ENCODE measurements at regions not wholly inside any gene's neighbourhood (a gene's known extent, or its start where the extent isn't known, plus 50 kb on each side); places are given as distances from the start of the nearest gene placed in this dataset.

GRCh38 chr18:34956663-34957062 is 84.5 kb upstream of the MAPRE2 start:
- TF ChIP-seq CTCF (IDR thresholded peaks at IDR 0.05; ENCODE audit: low read depth, low read length) = no peak
- Histone ChIP-seq H3K27me3 (ENCODE audit: insufficient read depth, low read depth, severe bottlenecking) (peaks cover 3% of the 10 kb centered on the region), H3K4me3 (ENCODE audit: low read depth, low read length) (no peak overlapping the region), H3K36me3 (no peaks in the 10 kb centered on the region), H3K9me3 (ENCODE audit: severe bottlenecking) (no peaks in the 10 kb centered on the region), H3K27ac (no peak overlapping the region)
- no peak for DNase-seq

GRCh38 chr18:34957119-34957863 is 83.9 kb upstream of the MAPRE2 start:
- Histone ChIP-seq H3K9me3 (ENCODE audit: severe bottlenecking) (no peaks in the 10 kb centered on the region), H3K36me3 (no peaks in the 10 kb centered on the region), H3K27ac (no peak overlapping the region), H3K27me3 (ENCODE audit: insufficient read depth, low read depth, severe bottlenecking) (peaks cover 3% of the 10 kb centered on the region), H3K4me3 (ENCODE audit: low read depth, low read length) (no peak overlapping the region)
- TF ChIP-seq CTCF (IDR thresholded peaks at IDR 0.05; ENCODE audit: low read depth, low read length) = no peak
- DNase-seq = no peak

- no peak for DNase-seq
- Histone ChIP-seq H3K36me3 (no peaks in the 10 kb centered on the region), H3K27ac (no peak overlapping the region), H3K27me3 (ENCODE audit: insufficient read depth, low read depth, severe bottlenecking) (peaks cover 3% of the 10 kb centered on the region), H3K9me3 (ENCODE audit: severe bottlenecking) (no peaks in the 10 kb centered on the region), H3K4me3 (ENCODE audit: low read depth, low read length) (no peak overlapping the region)
- TF ChIP-seq CTCF (IDR thresholded peaks at IDR 0.05; ENCODE audit: low read depth, low read length) = no peak
These were observed 83.4 kb upstream of the MAPRE2 start for GRCh38 chr18:34957864-34958259.

GRCh38 chr18:34959211-34959829 is 81.9 kb upstream of the MAPRE2 start:
- H3K36me3 ChIP-seq = no peaks in the 10 kb centered on the region
- TF ChIP-seq CTCF (IDR thresholded peaks at IDR 0.05; ENCODE audit: low read depth, low read length) = no peak
- DNase-seq = no peak
- peaks cover 3% of the 10 kb centered on the region for H3K27me3 ChIP-seq (ENCODE audit: insufficient read depth, low read depth, severe bottlenecking)
- no peaks in the 10 kb centered on the region for H3K9me3 ChIP-seq (ENCODE audit: severe bottlenecking)
- H3K4me3 ChIP-seq (ENCODE audit: low read depth, low read length) = no peak overlapping the region
- no peak overlapping the region for H3K27ac ChIP-seq

- no peak for TF ChIP-seq CTCF (IDR thresholded peaks at IDR 0.05; ENCODE audit: low read depth, low read length)
- no peaks in the 10 kb centered on the region for H3K9me3 ChIP-seq (ENCODE audit: severe bottlenecking)
- H3K27me3 ChIP-seq (ENCODE audit: insufficient read depth, low read depth, severe bottlenecking) = peaks cover 3% of the 10 kb centered on the region
- H3K36me3 ChIP-seq = no peaks in the 10 kb centered on the region
- no peak overlapping the region for H3K4me3 ChIP-seq (ENCODE audit: low read depth, low read length)
- DNase-seq = no peak
- no peak overlapping the region for H3K27ac ChIP-seq
These were observed 81.2 kb upstream of the MAPRE2 start for GRCh38 chr18:34959989-34960388.

All from WERI-Rb-1 (cell line).